GM06990 (cell line): ENCODE measurements at regions not wholly inside any gene's neighbourhood (a gene's known extent, or its start where the extent isn't known, plus 50 kb on each side); places are given as distances from the start of the nearest gene placed in this dataset.

ENCODE experiments used
- DNase-seq: peaks from one replicate; pipeline ENCODE4 v3.0.0-alpha.2; 2011; ENCODE audit not compliant: insufficient read length; ENCODE audit errors: extremely low read depth
- H3K27me3 ChIP-seq: replicated peaks from 2 replicates; pipeline ENCODE4 v1.6.0; 2011; ENCODE audit warnings: low read length; ENCODE audit not compliant: control insufficient read depth, insufficient read depth
- H3K36me3 ChIP-seq: 2 replicates; pipeline ENCODE4 v1.5.1; 2011; ENCODE audit warnings: low read length; ENCODE audit not compliant: control insufficient read depth, insufficient read depth
- H3K4me3 ChIP-seq: replicated peaks from 2 replicates; pipeline ENCODE4 v1.5.1; 2011; ENCODE audit warnings: low read depth, mild to moderate bottlenecking, control low read depth, low read length
- CTCF ChIP-seq: IDR thresholded peaks from 2 replicates; pipeline ENCODE4 v1.5.1; 2011; ENCODE audit warnings: low read length, control low read depth, mild to moderate bottlenecking, inconsistent platforms; ENCODE audit not compliant: insufficient read depth, poor library complexity, severe bottlenecking

- Histone ChIP-seq H3K27me3 (no peaks in the 10 kb centered on the region), H3K36me3 (no peaks in the 10 kb centered on the region), H3K4me3 (no peak overlapping the region)
- no peak for TF ChIP-seq CTCF
- no peak for DNase-seq
Observed at GRCh38 chr5:104914536-104915070, 1352.0 kb upstream of the NUDT12 start.

GRCh38 chr5:104913841-104914281, 1351.3 kb upstream of the NUDT12 start:
- no peak for TF ChIP-seq CTCF
- Histone ChIP-seq H3K27me3 (no peaks in the 10 kb centered on the region), H3K36me3 (no peaks in the 10 kb centered on the region), H3K4me3 (no peak overlapping the region)
- no peak for DNase-seq

- Histone ChIP-seq H3K36me3 (no peaks in the 10 kb centered on the region), H3K27me3 (no peaks in the 10 kb centered on the region), H3K4me3 (no peak overlapping the region)
- no peak for TF ChIP-seq CTCF
- no peak for DNase-seq
Observed at GRCh38 chr5:104909803-104910202, 1347.2 kb upstream of the NUDT12 start.

- Histone ChIP-seq H3K27me3 (no peaks in the 10 kb centered on the region), H3K4me3 (no peak overlapping the region), H3K36me3 (no peaks in the 10 kb centered on the region)
- DNase-seq: no peak
- TF ChIP-seq CTCF: no peak
Observed at GRCh38 chr5:104904561-104904960, 1342.0 kb upstream of the NUDT12 start.

GRCh38 chr5:104903941-104904340, 1341.4 kb upstream of the NUDT12 start:
- Histone ChIP-seq H3K36me3 (no peaks in the 10 kb centered on the region), H3K27me3 (no peaks in the 10 kb centered on the region), H3K4me3 (no peak overlapping the region)
- no peak for TF ChIP-seq CTCF
- no peak for DNase-seq

GRCh38 chr5:104891596-104891995, 1329.0 kb upstream of the NUDT12 start:
- H3K27me3 ChIP-seq: no peaks in the 10 kb centered on the region
- no peak for TF ChIP-seq CTCF
- H3K36me3 ChIP-seq: no peaks in the 10 kb centered on the region
- no peak overlapping the region for H3K4me3 ChIP-seq
- no peak for DNase-seq
